Astrocyte of the cerebellum (primary cell): ENCODE measurements at regions not wholly inside any gene's neighbourhood (a gene's known extent, or its start where the extent isn't known, plus 50 kb on each side); places are given as distances from the start of the nearest gene placed in this dataset.
"Not testable (repeated sequence)": the region's sequence is repeated elsewhere in the genome, so short reads cannot be mapped to it uniquely, and the experiment has no call there.

ENCODE experiments used
- DNase-seq: peaks from one replicate; pipeline ENCODE4 v3.0.0-alpha.2; 2011; ENCODE audit warnings: low read depth
- H3K4me3 ChIP-seq: 2 replicates; pipeline ENCODE4 v1.5.1; 2011; ENCODE audit warnings: mild to moderate bottlenecking, low read depth, low read length, moderate library complexity
- in situ Hi-C: cut with HindIII; loops from 2 replicates; pipeline ENCODE4 v1.10.0; 2017; ENCODE audit warnings: low sequenced_read_pairs
- TF ChIP-seq, protein P1 (sequence below): IDR thresholded peaks from 2 replicates; pipeline ENCODE4 v1.5.1; 2012; ENCODE audit warnings: low read length, low read depth, moderate library complexity, mild to moderate bottlenecking; ENCODE audit errors: missing control alignments

DNA sequence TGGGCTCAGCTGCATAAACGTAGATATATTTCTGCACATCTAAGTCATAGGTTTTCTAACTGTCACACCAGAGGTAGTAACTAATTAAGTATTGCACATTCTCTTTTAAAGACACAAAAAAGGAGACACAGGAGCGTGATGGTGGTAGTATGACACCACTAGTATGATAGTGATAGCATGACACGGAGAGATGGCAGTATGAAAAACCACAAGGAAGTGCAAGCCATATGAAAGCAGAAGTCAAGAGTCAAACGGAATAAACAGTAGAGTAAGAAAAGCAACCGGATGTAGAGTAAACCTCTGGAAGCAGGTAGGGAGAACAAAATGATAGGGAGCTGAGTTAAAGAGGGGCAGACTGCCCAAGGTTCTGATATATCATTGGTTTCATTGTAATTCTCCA, 382.2 kb upstream of the INTU start:
- H3K4me3 ChIP-seq = no peak overlapping the region
- in situ Hi-C loops = no loop called here
- TF ChIP-seq, protein P1, sequence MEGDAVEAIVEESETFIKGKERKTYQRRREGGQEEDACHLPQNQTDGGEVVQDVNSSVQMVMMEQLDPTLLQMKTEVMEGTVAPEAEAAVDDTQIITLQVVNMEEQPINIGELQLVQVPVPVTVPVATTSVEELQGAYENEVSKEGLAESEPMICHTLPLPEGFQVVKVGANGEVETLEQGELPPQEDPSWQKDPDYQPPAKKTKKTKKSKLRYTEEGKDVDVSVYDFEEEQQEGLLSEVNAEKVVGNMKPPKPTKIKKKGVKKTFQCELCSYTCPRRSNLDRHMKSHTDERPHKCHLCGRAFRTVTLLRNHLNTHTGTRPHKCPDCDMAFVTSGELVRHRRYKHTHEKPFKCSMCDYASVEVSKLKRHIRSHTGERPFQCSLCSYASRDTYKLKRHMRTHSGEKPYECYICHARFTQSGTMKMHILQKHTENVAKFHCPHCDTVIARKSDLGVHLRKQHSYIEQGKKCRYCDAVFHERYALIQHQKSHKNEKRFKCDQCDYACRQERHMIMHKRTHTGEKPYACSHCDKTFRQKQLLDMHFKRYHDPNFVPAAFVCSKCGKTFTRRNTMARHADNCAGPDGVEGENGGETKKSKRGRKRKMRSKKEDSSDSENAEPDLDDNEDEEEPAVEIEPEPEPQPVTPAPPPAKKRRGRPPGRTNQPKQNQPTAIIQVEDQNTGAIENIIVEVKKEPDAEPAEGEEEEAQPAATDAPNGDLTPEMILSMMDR = no peak

DNA sequence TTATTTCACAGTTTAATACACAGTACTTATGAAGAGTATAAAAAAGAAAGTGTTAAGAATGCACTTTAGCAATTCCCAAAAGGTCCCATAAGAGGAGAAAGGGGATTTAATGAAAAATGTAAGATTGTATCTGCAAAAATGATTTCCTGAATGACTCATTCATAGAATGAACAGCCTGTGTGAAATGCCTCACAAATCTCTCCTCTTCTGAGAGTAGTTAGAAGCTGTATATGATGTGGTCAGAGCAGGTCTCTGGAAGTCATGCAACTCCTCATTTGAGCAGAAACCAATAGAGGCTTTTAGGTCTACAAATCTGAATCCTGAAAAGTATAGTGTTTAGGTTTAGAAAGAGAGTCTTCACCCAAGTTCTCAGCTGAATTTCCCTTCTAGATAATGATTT, 381.3 kb upstream of the INTU start:
- TF ChIP-seq, protein P1 = no peak
- in situ Hi-C loops = no loop called here
- no peak overlapping the region for H3K4me3 ChIP-seq
- DNase-seq = no peak

More for the DNA sequence above, 382.2 kb upstream of the INTU start:
- DNase-seq = no peak

DNA sequence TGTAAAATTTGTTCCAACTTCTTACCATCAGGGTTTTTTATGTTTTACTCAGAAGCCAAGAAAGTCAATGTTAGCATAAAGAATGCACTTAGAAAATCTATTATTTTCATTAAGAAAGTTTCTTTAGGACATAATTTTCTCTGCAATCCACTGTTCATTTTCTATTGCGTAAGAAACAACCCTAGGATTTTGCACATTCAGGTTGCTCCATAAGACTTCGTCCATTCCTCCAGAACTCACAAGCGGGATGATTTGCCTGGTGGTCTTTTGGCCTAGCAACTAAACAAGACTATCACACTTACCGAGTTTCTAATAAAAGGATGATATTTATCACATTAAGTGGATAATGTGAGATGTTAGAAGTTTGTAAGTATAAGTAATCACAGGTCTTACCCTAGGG, 376.3 kb upstream of the INTU start:
- in situ Hi-C loops = no loop called here
- TF ChIP-seq, protein P1 = no peak
- DNase-seq = no peak
- H3K4me3 ChIP-seq = no peak overlapping the region

DNA sequence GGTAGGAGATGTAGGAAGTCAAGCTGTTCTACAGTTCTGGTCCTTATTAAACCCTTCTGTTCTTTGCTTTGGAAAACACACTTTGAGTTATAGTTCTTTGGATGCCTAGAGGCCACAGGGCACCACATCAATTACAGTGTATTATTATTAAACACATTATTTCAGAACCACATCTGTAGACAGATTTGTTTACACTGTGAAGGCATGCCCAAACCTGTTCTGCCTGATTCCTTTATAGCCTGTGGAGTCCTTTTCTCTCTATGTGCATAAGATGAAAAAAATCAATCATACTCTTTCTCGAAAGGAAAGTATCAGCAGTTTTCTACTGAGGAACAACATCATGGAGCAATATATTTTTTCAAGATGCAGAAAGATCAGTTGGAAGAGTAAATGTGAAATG, 371.3 kb upstream of the INTU start:
- TF ChIP-seq, protein P1 = no peak
- DNase-seq = no peak
- in situ Hi-C loops = no loop called here

DNA sequence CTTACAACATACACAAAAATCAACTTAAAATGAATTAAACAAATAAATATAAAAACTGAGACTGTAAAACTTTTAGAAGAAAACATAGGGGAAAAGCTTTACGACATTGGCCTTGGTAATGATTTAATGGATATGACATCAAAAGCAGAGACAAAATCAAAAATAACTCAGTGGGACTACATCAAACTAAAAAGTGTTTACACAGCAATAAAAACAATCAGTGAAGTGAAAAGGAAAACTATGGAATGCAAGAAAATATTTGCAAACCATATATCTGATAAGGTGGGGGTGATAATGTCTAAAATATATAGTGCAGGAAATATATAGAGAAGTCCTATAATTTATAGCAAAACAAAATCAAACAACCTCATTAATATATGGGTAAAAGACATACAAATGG, 364.4 kb upstream of the INTU start:
- H3K4me3 ChIP-seq = no peak overlapping the region
- TF ChIP-seq, protein P1 = no peak
- no peak for DNase-seq
- in situ Hi-C loops = no loop called here

More for the DNA sequence above, 371.3 kb upstream of the INTU start:
- no peak overlapping the region for H3K4me3 ChIP-seq

DNA sequence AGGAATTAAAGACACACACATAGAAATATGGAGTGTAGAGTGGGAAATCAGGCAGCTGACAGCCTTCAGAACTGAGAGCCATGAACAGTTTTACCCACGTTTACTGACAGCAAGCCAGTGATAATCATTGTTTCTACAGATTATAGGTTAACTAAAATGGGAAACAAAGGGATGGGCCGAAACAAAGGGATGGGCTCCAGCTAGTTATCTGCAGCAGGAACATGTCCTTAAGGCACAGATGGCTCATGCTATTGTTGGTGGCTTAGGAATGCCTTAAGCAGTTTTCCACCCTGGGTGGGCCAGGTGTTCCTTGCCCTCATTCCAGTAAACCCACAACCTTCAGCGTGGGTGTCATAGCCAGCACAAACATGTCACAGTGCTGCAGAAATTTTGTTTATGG, 355.7 kb upstream of the INTU start:
- in situ Hi-C loops, H3K4me3 ChIP-seq, DNase-seq: not testable (repeated sequence)

DNA sequence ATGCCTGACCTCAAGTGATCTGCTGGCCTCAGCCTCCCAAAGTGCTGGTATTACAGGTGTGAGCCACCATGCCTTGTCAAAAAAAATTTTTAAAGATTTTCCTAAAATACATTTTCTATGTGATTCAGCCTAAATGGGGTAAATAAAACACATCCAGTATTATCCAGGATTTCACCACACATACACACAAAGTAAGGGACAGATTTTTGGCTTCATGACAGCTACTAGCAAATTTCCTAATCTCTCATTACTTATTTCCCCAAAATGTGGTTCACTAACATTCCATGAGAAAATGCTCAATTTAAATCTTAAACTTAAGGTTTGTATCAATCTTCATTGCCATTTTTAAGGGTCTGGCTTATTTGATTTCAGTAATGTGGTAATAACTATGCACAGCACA, 348.5 kb upstream of the INTU start:
- TF ChIP-seq, protein P1 = no peak
- in situ Hi-C loops = no loop called here
- DNase-seq = no peak
- H3K4me3 ChIP-seq = no peak overlapping the region
